Activated T-cell treated with anti-CD3 and anti-CD28 coated beads, Interleukin-2, amount 50 U/mL, for 48 hours (primary cell): ENCODE measurements at regions not wholly inside any gene's neighbourhood (a gene's known extent, or its start where the extent isn't known, plus 50 kb on each side); places are given as distances from the start of the nearest gene placed in this dataset.
A peak's percentile ranks its signal among the peaks of the same experiment; 100 is the strongest.

ENCODE experiments used
- DNase-seq, 2 experiments: peaks; one replicate each; pipeline ENCODE4 v3.0.0-alpha.2; 2020

GRCh38 chr6:159118924-159119323, 50.3 kb upstream of the FNDC1 start:
- no peak for DNase-seq

- no peak for DNase-seq
Observed at GRCh38 chr6:159117563-159117962, 51.6 kb upstream of the FNDC1 start.

GRCh38 chr6:159117046-159117445, 52.2 kb upstream of the FNDC1 start:
- no peak for DNase-seq

GRCh38 chr6:159116343-159116742, 52.9 kb upstream of the FNDC1 start:
- peak in 1 of 2 experiments; percentile 1 for DNase-seq

- no peak for DNase-seq
Observed at GRCh38 chr6:159114569-159114968, 54.6 kb upstream of the FNDC1 start.

GRCh38 chr6:159113223-159113622, 56.0 kb upstream of the FNDC1 start:
- DNase-seq = no peak

- no peak for DNase-seq
Observed at GRCh38 chr6:159112714-159113113, 56.5 kb upstream of the FNDC1 start.

GRCh38 chr6:159110748-159111147, 58.5 kb upstream of the FNDC1 start:
- DNase-seq = peak in 1 of 2 experiments; percentile 11

- DNase-seq = peak in 1 of 2 experiments; percentile 60
Observed at GRCh38 chr6:159110013-159110412, 59.2 kb upstream of the FNDC1 start.

- DNase-seq = peak in 1 of 2 experiments; percentile 22
Observed at GRCh38 chr6:159109391-159109790, 59.8 kb upstream of the FNDC1 start.

- DNase-seq = peak in 1 of 2 experiments; percentile 15
Observed at GRCh38 chr6:159108426-159108985, 60.7 kb upstream of the FNDC1 start.

GRCh38 chr6:159107451-159108260, 61.5 kb upstream of the FNDC1 start:
- DNase-seq = peak; percentile 62 to 68

GRCh38 chr6:159106627-159107241, 61.9 kb upstream of the TAGAP start:
- peak; percentile 98 to 100 for DNase-seq

GRCh38 chr6:159105716-159106115, 60.9 kb upstream of the TAGAP start:
- no peak for DNase-seq

GRCh38 chr6:159104931-159105330, 60.1 kb upstream of the TAGAP start:
- peak in 1 of 2 experiments; percentile 30 for DNase-seq

GRCh38 chr6:159104163-159104925, 59.6 kb upstream of the TAGAP start:
- DNase-seq = peak; percentile 84 to 89

GRCh38 chr6:159103396-159104162, 58.8 kb upstream of the TAGAP start:
- no peak for DNase-seq

GRCh38 chr6:159102373-159103160, 57.8 kb upstream of the TAGAP start:
- DNase-seq = peak in 1 of 2 experiments; percentile 18

GRCh38 chr6:159101656-159102055, 56.9 kb upstream of the TAGAP start:
- DNase-seq = peak in 1 of 2 experiments; percentile 13

- peak; percentile 39 to 43 for DNase-seq
Observed at GRCh38 chr6:159100395-159101182, 55.8 kb upstream of the TAGAP start.

GRCh38 chr6:159099961-159100360, 55.2 kb upstream of the TAGAP start:
- peak in 1 of 2 experiments; percentile 21 for DNase-seq
